HepG2 (cell line): ENCODE measurements at regions not wholly inside any gene's neighbourhood (a gene's known extent, or its start where the extent isn't known, plus 50 kb on each side); places are given as distances from the start of the nearest gene placed in this dataset.

Experiments used
- ARNT ChIP-seq: fragments of 450-650 bp; IDR thresholded peaks from 2 replicates; pipeline ENCODE4 v1.6.1; 2017
- GTF2F1 ChIP-seq: fragments of 150-350 bp; IDR thresholded peaks from 2 replicates; pipeline ENCODE4 v1.6.1; 2014; ENCODE audit warnings: low read length
- POLR2A ChIP-seq, 2 experiments: IDR thresholded peaks; 2 replicates each; pipeline ENCODE4 v1.6.1; 2011; ENCODE audit warnings: low read depth in 2 of 2, low read length in 2 of 2, mild to moderate bottlenecking in 1 of 2, moderate library complexity in 1 of 2; ENCODE audit not compliant: insufficient read depth in 1 of 2
- PRMT3 ChIP-seq: sonication (generic); formaldehyde crosslinking; IDR thresholded peaks from 2 replicates; pipeline ENCODE4 v1.8.1; 2022; ENCODE audit warnings: low read depth, mild to moderate bottlenecking, moderate library complexity, missing genetic modification reagents, borderline replicate concordance
- TARDBP ChIP-seq: sonication (generic); formaldehyde crosslinking; IDR thresholded peaks from 2 replicates; pipeline ENCODE4 v1.8.0; 2022; ENCODE audit warnings: mild to moderate bottlenecking, missing genetic modification reagents
- ZNF318 ChIP-seq: sonication (generic); formaldehyde crosslinking; IDR thresholded peaks from 2 replicates; pipeline ENCODE4 v1.4.0; 2020; ENCODE audit warnings: mild to moderate bottlenecking, missing genetic modification reagents
- TF ChIP-seq, protein P1 (sequence below): IDR thresholded peaks from 2 replicates; pipeline ENCODE4 v1.6.1; 2012; ENCODE audit warnings: inconsistent platforms
- TF ChIP-seq, protein P2 (sequence below): sonication (generic); formaldehyde crosslinking; IDR thresholded peaks from 2 replicates; pipeline ENCODE4 v1.5.0; 2020; ENCODE audit warnings: mild to moderate bottlenecking, missing genetic modification reagents, moderate library complexity

GRCh38 chr12:102726686-102727085 is 190.4 kb downstream of the PAH start:
- TF ChIP-seq PRMT3 (CRISPR knock-in tag) (no peak), ZNF318 (CRISPR knock-in tag) (no peak), POLR2A (IDR thresholded peaks at IDR 0.05; ENCODE audit: insufficient read depth in 1 of 2, low read depth in 2 of 2, low read length in 2 of 2) (no peak), TARDBP (CRISPR knock-in tag) (no peak), ARNT (no peak), GTF2F1 (no peak)
- TF ChIP-seq, protein P1, sequence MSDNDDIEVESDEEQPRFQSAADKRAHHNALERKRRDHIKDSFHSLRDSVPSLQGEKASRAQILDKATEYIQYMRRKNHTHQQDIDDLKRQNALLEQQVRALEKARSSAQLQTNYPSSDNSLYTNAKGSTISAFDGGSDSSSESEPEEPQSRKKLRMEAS, result no peak
- TF ChIP-seq, protein P2, sequence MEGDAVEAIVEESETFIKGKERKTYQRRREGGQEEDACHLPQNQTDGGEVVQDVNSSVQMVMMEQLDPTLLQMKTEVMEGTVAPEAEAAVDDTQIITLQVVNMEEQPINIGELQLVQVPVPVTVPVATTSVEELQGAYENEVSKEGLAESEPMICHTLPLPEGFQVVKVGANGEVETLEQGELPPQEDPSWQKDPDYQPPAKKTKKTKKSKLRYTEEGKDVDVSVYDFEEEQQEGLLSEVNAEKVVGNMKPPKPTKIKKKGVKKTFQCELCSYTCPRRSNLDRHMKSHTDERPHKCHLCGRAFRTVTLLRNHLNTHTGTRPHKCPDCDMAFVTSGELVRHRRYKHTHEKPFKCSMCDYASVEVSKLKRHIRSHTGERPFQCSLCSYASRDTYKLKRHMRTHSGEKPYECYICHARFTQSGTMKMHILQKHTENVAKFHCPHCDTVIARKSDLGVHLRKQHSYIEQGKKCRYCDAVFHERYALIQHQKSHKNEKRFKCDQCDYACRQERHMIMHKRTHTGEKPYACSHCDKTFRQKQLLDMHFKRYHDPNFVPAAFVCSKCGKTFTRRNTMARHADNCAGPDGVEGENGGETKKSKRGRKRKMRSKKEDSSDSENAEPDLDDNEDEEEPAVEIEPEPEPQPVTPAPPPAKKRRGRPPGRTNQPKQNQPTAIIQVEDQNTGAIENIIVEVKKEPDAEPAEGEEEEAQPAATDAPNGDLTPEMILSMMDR, result no peak
